UCSD-AML1 (cell line): ENCODE measurements at regions not wholly inside any gene's neighbourhood (a gene's known extent, or its start where the extent isn't known, plus 50 kb on each side); places are given as distances from the start of the nearest gene placed in this dataset.

Source experiments
- DNase-seq: peaks from one replicate; lab custom pipeline; 2025; ENCODE audit not compliant: unreplicated experiment; lab: John Stamatoyannopoulos, UW

DNA sequence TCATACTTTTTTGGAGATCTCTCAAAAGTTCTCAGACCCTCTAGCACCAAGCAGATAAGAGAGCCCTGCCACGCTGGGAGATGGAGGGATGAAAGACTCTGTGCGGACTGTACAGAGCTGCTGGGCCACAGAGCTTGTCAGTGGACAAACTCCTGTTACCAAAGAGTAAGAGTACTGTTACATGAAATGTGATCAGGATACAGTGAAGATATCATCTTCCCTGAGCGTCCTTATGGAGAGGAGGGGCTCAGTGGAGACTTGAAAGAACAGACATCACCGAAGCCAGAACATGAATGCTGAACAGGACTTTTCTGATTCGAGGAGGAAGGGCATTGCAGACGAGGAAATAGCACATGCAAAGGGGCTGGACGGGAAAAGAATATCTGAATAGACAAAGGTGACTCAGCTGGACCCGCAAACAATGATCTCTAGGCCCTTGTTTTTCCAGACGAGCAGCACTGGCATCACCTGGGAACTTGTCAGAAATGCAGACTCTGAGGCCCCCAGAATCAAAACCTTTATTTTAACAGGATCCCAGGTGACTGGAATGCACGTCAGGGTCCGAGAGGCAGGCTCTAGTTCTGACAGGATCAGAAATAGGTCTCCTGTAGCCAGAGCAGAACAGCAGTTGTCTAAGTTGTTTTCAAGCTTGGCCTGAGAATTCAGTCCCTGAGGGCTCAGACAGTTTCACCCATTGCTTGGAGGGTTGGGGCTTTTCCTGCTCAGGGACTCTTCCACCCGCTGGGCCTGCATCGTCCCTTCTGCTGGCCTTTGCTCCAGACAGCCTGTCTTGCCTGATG, 277.9 kb downstream of the RPLP1 start:
- no peak for DNase-seq

GRCh38 chr15:69731081-69731330, 278.4 kb downstream of the RPLP1 start:
- DNase-seq: no peak

DNA sequence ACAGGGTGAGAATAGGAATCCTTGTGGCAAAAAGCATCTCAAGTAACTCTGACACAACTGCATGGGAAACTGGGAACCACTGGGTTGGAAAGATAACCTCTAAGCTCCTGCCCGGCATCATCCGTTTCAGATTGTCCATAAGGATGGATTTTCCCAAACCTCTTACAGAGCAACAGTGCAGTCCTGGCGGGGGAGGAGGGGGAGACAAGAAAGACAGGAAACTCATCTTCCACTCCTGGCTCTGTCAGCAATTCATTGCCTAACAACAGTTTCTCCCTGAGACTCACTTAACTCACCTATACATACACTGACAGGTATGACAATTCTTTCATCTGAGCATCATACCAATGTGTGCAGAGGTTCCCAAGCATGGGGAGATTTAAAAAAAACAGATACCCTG, 279.0 kb downstream of the RPLP1 start:
- DNase-seq: no peak

GRCh38 chr15:69732133-69732532, 279.5 kb downstream of the RPLP1 start:
- DNase-seq: no peak

GRCh38 chr15:69734699-69735098, 282.1 kb downstream of the RPLP1 start:
- no peak for DNase-seq

DNA sequence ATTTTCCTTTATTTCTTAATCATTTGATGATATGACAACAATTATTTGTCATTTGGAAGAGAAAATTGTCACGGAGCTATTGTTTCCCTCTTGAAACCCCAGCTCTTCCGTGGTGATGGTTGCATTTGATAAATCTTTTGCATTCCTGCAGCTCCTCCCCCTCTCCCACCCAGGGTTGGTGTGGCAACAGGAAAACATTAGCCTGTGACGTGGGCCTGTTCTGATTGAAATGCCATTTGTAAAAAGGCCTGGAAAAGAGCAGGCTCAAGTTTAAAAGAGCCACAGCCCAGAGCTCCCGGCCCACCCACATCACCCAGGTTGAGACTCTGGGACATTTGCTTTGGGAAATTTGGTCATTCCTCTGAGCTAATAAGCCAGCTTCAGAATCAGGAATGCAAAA, 282.5 kb downstream of the RPLP1 start:
- DNase-seq: no peak

- DNase-seq: no peak
These were observed 283.5 kb downstream of the RPLP1 start for GRCh38 chr15:69736161-69736560.

DNA sequence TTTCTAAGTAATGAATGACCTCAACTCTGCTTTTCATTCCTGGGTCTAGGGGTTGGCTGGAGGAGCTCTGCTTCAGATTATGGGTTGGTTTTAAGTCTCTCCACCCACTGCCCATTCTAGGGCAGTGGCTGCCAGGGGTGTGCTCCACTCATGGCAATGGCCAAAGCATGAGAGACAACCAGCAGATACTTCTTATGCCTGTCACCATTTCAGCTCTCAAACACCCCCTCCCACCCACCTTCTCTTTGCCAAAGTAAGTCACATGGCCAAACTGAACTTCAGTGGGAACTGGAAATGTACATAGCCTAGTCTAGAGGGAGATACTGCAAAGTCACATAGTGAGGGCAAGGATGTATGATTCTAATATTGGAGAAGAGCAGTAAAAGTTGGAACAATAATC, 285.3 kb downstream of the RPLP1 start:
- no peak for DNase-seq

GRCh38 chr15:69740684-69741083, 288.1 kb downstream of the RPLP1 start:
- no peak for DNase-seq

DNA sequence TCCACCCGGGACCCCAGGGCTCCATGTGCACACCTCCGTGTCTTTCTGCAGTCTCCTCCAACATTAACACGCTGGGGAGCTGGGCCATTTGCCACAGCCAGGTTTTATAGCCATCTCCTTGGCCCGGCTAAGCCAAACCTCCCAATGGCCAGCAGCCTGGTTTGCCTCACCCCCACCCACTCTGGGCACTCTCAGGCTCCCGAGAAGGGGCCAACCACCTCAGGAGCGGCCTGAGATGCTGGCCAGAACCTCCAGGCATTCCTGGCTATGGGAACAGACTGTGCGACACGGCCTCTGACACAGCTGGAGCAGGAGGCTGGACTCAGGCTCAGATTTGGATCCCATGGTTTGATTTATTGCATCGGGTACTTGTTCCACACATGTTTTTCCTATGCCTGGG, 289.7 kb downstream of the RPLP1 start:
- no peak for DNase-seq

- no peak for DNase-seq
These were observed 290.5 kb downstream of the RPLP1 start for GRCh38 chr15:69743091-69743490.

- no peak for DNase-seq
These were observed 292.0 kb downstream of the RPLP1 start for GRCh38 chr15:69744391-69745162.

DNA sequence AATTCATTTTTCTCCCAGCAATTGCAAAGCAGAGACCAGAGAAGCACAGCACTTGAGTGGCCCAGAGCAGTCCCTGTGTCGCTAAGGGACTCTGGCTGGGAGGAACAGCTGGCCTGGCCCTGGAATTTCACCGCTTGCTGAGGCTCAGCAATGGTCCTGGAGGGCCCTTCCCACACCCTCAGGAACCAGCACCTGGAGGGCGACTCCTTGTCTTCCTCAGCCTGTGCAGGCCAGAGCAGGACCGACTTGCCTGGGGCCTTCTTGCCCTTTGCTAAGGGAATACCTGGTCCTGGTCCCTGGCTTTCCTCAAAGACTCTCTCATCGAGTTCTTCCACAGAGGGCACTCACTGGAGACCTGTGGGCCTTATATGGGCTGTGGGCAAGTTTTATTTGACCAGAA, 294.6 kb downstream of the RPLP1 start:
- no peak for DNase-seq

- DNase-seq: no peak
These were observed 295.5 kb downstream of the RPLP1 start for GRCh38 chr15:69748131-69748530.

DNA sequence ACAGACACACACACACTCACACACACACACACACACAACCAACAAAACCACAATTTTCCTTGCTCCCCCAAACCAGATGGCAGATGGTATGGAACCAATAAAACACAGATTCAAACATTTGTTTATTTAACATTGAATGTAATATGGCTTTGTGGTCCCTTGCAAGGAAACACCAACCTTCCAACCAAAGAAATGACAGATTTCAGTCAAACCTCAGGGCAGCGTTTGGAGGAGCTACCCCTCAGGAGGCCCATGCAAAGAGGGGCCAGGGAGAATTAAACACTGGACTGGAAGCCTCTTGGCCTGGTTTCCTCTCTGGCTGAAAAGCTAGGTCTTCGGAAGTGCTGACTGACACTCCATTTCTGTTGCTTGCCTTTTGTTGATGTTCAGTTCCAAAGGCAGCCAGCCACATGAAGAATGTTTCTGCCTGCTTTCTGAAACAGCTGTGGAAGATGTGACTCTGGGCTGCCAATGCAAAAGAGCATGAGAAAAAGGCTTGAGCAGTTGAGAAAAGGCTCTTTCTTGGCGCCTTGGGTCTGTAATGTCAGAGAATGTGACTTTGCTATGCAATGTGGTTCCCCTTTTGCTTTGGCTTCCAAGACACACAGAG, 296.1 kb downstream of the RPLP1 start:
- DNase-seq: no peak

DNA sequence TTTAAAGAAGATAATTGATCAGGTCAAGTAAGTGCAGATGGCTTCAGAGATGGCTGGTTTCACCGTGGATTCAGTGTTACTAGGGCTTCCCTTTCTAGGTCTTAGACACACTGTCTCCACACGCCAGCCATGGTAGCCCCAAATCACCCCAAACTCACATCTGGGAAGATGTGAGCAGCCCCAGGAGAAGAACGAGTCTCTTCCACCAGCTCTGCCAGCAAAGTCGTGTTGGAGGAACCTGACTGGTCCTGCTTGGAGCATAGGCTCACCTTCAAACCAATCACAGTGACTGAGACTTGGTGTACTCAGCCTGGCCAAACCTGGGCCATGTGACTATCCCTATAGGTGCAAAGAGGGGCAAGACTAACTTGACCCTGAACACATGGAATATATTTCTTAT, 296.7 kb downstream of the RPLP1 start:
- no peak for DNase-seq

DNA sequence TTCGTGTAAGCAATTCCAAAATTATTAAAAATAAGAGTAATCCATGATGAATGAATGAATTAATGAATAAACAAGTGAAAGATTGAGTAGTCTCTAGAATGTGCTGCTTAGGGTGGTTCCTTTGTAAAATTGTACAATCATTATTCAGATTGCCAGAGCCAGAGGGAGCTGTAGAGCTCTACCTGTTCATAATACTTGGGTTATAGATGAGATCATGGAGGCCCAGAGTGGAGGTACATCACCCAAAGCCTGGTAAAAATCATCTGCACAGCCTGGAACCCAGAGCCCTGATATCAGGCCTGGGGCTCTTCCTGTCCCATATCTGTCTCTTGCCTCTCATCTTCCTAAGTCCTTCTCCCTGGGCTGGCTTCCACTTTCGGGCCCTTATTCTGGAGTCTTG, 297.2 kb downstream of the RPLP1 start:
- no peak for DNase-seq

- DNase-seq: no peak
These were observed 297.6 kb downstream of the RPLP1 start for GRCh38 chr15:69750253-69750652.

DNA sequence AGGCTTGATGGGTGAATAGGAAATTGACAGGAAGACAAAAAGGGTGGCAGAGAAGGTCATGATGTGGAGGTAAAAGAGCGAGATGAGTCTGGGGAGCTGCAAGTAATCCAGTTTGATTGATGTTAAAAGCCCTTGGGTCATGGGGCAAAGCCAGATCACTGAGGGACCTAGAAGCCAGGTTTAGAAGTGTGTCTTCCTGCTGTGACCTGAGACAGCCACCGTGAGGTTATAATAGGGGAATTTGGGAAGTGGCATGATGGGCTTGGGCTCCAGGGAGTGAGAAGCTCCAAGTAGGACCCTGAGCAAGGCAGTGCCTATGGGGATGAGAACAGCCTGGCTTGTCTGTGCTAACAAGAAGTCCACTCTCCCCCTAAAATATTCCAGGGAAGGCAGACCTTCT, 298.5 kb downstream of the RPLP1 start:
- no peak for DNase-seq

GRCh38 chr15:69751566-69751965, 298.9 kb downstream of the RPLP1 start:
- DNase-seq: no peak

GRCh38 chr15:69753867-69754266, 301.2 kb downstream of the RPLP1 start:
- no peak for DNase-seq

DNA sequence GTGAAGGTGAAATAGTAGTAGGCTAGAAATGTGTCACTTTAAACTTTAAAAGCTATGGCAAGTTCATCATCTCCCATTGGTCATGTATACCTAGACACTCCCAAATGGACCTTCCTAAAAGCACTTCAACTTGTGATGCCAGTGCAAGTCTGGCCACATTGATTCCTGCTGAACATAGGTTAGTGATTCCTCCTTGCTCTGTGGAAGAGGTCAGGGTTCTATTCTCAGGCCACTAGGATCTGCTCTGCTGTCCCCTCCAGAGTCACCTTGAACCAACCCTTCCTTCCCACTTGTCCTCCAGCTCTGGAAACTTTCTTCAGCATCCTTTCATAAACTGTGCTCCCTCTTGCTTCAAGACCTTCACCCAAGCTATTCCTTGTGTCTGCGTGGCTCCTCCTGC, 301.7 kb downstream of the RPLP1 start:
- DNase-seq: no peak
